ENCODE measurements at regions not wholly inside any gene's neighbourhood (a gene's known extent, or its start where the extent isn't known, plus 50 kb on each side); places are given as distances from the start of the nearest gene placed in this dataset.

- TF ChIP-seq EZH2phosphoT487 (IDR thresholded peaks at IDR 0.05; ENCODE audit: insufficient read depth, low read depth) (no peak), EZH2 (IDR thresholded peaks at IDR 0.05; ENCODE audit: insufficient read depth, poor library complexity, severe bottlenecking) (no peak)
Observed at GRCh38 chr5:17021602-17021932, 85.5 kb upstream of the MYO10 start.

All from GM23248 (cell line).